ENCODE measurements at regions not wholly inside any gene's neighbourhood (a gene's known extent, or its start where the extent isn't known, plus 50 kb on each side); places are given as distances from the start of the nearest gene placed in this dataset.

GRCh38 chr4:83725336-83726085, 189.6 kb downstream of the GPAT3 start:
- DNase-seq (ENCODE audit: low read depth), result no peak

GRCh38 chr4:83724485-83725335, 188.8 kb downstream of the GPAT3 start:
- DNase-seq (ENCODE audit: low read depth), result no peak

GRCh38 chr4:83723609-83724008, 187.7 kb downstream of the GPAT3 start:
- DNase-seq (ENCODE audit: low read depth), result no peak

GRCh38 chr4:83722730-83723269, 186.9 kb downstream of the GPAT3 start:
- no peak for DNase-seq (ENCODE audit: low read depth)

DNA sequence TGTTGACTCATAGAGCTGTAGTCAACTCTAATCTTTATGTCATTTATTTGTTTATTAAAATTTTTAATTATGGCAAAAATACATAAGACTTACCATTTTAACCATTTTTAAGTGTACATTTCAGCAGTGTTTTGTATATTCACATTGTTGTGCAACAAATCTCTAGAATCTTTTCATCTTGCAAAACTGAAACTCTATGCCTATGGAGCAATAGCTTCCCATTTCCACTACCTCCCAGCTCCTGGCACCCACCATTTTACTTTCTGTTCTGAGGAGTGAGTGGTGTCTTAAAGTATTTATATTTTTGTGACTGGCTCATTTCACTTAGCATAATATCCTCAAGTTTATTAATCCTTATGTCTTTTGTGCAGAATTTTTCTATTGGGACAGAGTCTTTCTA, 181.0 kb downstream of the GPAT3 start:
- DNase-seq (ENCODE audit: low read depth), result no peak

DNA sequence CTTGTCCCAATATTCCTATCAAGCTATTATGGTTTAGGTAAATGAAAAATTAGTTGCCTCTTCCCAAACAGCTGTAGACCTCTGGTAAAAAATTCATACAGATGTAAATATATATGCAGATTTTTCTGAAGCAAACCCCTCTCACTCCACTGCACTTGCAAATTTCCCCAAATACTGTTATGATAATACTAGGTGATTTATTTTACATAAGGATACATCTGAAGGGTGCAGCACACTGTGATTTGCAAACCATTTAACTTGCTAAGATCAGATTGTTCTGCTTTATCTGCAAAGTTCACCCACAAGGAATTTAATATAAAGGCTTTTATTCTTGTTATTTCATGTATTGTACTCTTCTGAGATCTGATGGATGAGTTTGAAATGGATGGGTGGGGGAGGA, 177.0 kb downstream of the GPAT3 start:
- no peak for DNase-seq (ENCODE audit: low read depth)

DNA sequence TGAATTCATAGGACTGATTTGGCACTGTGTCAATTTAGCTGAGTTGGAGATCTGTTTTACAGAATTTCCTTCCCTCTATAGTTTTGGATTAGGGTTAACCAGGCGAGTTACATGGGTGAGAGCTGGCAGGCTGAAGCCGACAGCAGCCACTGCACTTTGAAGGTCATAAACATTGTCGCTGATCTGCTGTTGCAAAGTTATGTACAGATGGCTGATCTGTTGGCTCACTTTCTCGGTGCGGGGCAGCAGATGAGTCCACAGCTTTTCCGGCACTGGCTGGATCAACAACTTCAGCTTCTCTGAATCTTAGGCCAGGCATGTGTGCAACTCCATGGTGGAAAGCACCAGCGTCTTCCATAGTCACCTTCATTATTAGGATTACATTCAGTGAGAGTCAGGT, 173.7 kb downstream of the GPAT3 start:
- no peak for DNase-seq (ENCODE audit: low read depth)

DNA sequence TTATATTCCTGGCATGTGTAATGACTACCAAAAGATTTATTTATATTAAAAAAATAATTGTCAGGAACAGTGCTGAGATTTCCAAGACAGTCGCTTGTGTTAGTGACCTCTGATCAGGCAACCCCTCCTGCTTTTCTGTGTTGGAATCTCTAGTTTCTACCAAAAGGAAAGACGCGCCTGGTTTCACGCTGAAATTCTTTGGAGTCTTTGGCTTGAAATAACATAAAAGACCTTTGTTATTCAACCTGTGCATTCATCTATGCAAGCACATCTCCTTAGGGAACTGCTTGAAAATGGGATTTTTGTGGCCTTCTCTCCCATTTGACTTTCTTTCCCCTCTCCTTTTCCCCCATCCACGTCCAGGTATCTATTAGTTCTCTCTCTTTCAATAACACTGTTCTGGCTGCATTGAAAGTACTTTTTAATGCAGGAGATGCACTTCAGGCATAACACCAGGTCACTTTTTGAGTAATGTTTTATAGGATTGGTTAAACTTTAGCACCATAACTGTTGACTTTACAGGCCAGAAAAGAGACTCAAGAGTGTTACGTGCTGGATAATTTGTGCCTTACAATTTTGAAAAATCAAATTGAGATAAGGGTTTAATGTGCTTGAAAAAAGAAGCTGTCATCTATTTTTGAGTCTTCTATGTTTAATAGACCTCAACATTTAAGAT, 172.7 kb downstream of the GPAT3 start:
- no peak for DNase-seq (ENCODE audit: low read depth)

DNA sequence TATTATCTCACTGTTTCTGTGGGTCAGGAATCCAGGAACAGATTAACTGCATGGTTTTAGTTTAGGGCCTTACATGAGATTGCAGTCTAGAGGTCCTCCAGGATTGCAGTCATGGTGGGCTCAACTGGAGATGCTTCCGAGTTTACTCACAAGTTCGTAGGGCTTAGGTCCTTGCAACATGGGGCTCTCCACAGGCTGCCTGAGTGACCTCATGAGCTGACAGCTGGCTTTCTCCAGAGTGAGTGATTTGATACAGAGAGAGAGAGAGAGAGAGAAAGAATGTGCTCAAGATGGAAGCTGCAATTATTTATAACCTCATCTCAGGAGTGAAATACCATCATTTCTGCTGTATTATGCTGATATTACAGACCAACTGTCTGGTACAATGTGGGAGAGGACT, 168.9 kb downstream of the GPAT3 start:
- peak; percentile 23 for DNase-seq (ENCODE audit: low read depth)

- no peak for DNase-seq (ENCODE audit: low read depth)
Measured at GRCh38 chr4:83703752-83704151, 167.8 kb downstream of the GPAT3 start.

DNA sequence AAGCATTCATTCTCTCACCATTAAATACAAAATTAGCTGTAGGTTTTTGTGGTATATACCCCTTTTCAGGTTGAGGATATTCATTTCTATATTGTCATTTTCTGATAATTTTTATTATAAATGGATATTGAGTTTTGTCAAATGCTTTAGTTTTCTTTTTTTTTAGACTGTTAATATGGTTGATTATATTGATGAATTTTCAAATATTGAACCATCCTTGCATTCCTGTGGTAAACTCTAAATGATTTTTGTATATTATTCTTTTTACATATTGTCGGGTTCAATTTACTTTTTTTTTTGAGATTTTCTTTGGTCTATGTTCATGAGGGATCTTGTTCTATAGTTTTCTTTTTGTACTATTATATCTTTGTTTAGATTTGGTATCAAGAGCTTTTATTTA, 165.1 kb downstream of the GPAT3 start:
- DNase-seq (ENCODE audit: low read depth), result no peak

DNA sequence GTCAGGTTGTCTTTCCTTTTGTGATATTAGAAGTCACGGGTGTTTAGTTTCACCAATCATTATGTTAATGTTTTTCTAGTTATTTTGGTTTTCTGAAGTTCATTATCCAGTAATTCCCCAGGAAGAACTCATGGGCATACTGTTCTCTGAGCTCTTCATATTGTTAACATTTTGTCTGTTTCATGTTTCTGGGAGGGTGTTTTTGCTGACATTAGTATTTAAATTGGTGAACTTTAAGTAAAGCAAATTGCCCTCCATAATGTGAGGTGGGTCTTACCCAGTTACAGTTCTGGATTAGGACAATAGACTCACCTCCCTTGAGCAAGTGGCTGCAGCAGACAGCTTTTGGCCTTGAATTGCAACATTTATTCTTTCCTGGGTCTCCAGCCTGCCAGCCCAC, 163.4 kb downstream of the GPAT3 start:
- DNase-seq (ENCODE audit: low read depth), result no peak

GRCh38 chr4:83692028-83692427, 156.1 kb downstream of the GPAT3 start:
- DNase-seq (ENCODE audit: low read depth), result no peak

- DNase-seq (ENCODE audit: low read depth), result peak; percentile 1
Measured at GRCh38 chr4:83686166-83686565, 150.3 kb downstream of the GPAT3 start.

- no peak for DNase-seq (ENCODE audit: low read depth)
Measured at GRCh38 chr4:83679692-83680091, 143.8 kb downstream of the GPAT3 start.

GRCh38 chr4:83679254-83679653, 143.3 kb downstream of the GPAT3 start:
- no peak for DNase-seq (ENCODE audit: low read depth)

DNA sequence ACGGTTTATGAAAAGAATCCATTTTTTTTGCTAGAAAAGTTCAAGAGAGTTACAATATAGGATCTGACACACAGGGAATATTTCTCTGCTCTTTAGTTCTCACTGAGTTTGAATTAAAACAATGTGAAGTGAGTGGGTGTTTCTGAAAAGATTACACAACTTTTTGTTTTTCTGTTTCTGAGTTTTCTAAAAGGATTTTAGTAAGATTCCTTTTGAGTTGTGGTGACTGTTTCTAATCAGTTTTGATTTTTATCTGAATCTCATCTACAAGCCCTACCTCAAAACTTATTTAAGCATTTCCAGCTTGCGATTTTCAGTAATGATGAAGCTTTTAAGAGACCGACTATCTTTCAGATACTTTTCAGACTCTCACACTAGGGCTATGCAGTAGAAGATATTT, 141.7 kb downstream of the GPAT3 start:
- no peak for DNase-seq (ENCODE audit: low read depth)

GRCh38 chr4:83664741-83665140, 128.8 kb downstream of the GPAT3 start:
- DNase-seq (ENCODE audit: low read depth), result no peak

GRCh38 chr4:83664071-83664470, 128.2 kb downstream of the GPAT3 start:
- no peak for DNase-seq (ENCODE audit: low read depth)

- no peak for DNase-seq (ENCODE audit: low read depth)
Measured at GRCh38 chr4:83662204-83662603, 126.3 kb downstream of the GPAT3 start.

GRCh38 chr4:83661359-83661758, 125.5 kb downstream of the GPAT3 start:
- DNase-seq (ENCODE audit: low read depth), result no peak

- DNase-seq (ENCODE audit: low read depth), result no peak
Measured at GRCh38 chr4:83660578-83660977, 124.7 kb downstream of the GPAT3 start.

Measured in LHCN-M2 (cell line).